Stimulated activated naive B cell treated with anti-CD40 and anti-IgM and Interleukin-4, amounts not matched to agents 10 μg/mL and 1 μg/mL and 100 μg/mL, for 72 hours (primary cell): ENCODE measurements at regions not wholly inside any gene's neighbourhood (a gene's known extent, or its start where the extent isn't known, plus 50 kb on each side); places are given as distances from the start of the nearest gene placed in this dataset.
A peak's percentile ranks its signal among the peaks of the same experiment; 100 is the strongest.
"Not testable (repeated sequence)": the region's sequence is repeated elsewhere in the genome, so short reads cannot be mapped to it uniquely, and the experiment has no call there.

Experiments
- ATAC-seq, 2 donors: fragments of 150-1000 bp; cut with Tn5 transposase; replicated peaks; 2 replicates each; pipeline ENCODE4 v1.10.0; 2021; ENCODE audit warnings: moderate library complexity in 1 of 2
- DNase-seq: peaks from one replicate; pipeline ENCODE4 v3.0.0; 2021
- H3K27ac Mint-ChIP-seq: one replicate; pipeline ENCODE4 v1.8.0; 2022; ENCODE audit warnings: mild to moderate bottlenecking, mixed read lengths
- H3K27me3 Mint-ChIP-seq, 2 donors: one replicate each; pipeline ENCODE4 v1.8.0; 2022; ENCODE audit warnings: mixed read lengths in 2 of 2
- H3K36me3 Mint-ChIP-seq, 2 donors: one replicate each; pipeline ENCODE4 v1.8.0; 2022; ENCODE audit warnings: mixed read lengths in 2 of 2, mild to moderate bottlenecking in 1 of 2
- H3K4me1 Mint-ChIP-seq, 2 donors: one replicate each; pipeline ENCODE4 v1.8.0; 2022; ENCODE audit warnings: mixed read lengths in 2 of 2, mild to moderate bottlenecking in 1 of 2
- H3K4me3 Mint-ChIP-seq, 2 donors: one replicate each; pipeline ENCODE4 v1.8.0; 2022; ENCODE audit warnings: mild to moderate bottlenecking in 2 of 2, mixed read lengths in 2 of 2, moderate library complexity in 1 of 2
- H3K9me3 Mint-ChIP-seq, 2 donors: one replicate each; pipeline ENCODE4 v1.8.0; 2022; ENCODE audit warnings: mixed read lengths in 2 of 2, mild to moderate bottlenecking in 1 of 2

GRCh38 chr5:90264689-90265544 lies 144.6 kb downstream of the CETN3 start:
- peak overlapping the region in 1 of 2 donors; percentile 46 for H3K4me3 Mint-ChIP-seq
- no peaks in the 10 kb centered on the region for H3K9me3 Mint-ChIP-seq
- peak; percentile 74 to 78 for ATAC-seq
- no peak overlapping the region for H3K27ac Mint-ChIP-seq
- DNase-seq, result peak; percentile 40
- no peaks in the 10 kb centered on the region for H3K36me3 Mint-ChIP-seq
- peaks cover 2 to 8% of the 10 kb centered on the region in 2 donors for H3K4me1 Mint-ChIP-seq
- no peaks in the 10 kb centered on the region for H3K27me3 Mint-ChIP-seq

- Mint-ChIP-seq H3K9me3 (no peaks in the 10 kb centered on the region), H3K4me1 (peaks cover 2 to 8% of the 10 kb centered on the region in 2 donors), H3K36me3 (no peaks in the 10 kb centered on the region), H3K27me3 (no peaks in the 10 kb centered on the region), H3K4me3 (no peak overlapping the region), H3K27ac (peak overlapping the region; percentile 47)
- no peak for ATAC-seq
- DNase-seq, result no peak
These were observed 146.3 kb downstream of the CETN3 start for GRCh38 chr5:90263102-90263820.

- H3K4me1 Mint-ChIP-seq, result no peaks in the 10 kb centered on the region
- no peak overlapping the region for H3K4me3 Mint-ChIP-seq
- H3K9me3 Mint-ChIP-seq, result no peaks in the 10 kb centered on the region
- H3K27me3 Mint-ChIP-seq, result peaks cover 0 to 3% of the 10 kb centered on the region in 2 donors
- no peak for DNase-seq
- no peaks in the 10 kb centered on the region for H3K36me3 Mint-ChIP-seq
- no peak overlapping the region for H3K27ac Mint-ChIP-seq
- ATAC-seq, result no peak
These were observed 158.1 kb downstream of the CETN3 start for GRCh38 chr5:90251447-90251846.

- DNase-seq, result no peak
- Mint-ChIP-seq H3K4me1 (no peaks in the 10 kb centered on the region), H3K4me3 (no peak overlapping the region), H3K9me3 (no peaks in the 10 kb centered on the region), H3K27ac (no peak overlapping the region), H3K36me3 (no peaks in the 10 kb centered on the region), H3K27me3 (peaks cover 0 to 3% of the 10 kb centered on the region in 2 donors)
- ATAC-seq, result no peak
These were observed 160.9 kb downstream of the CETN3 start for GRCh38 chr5:90248640-90249039.

GRCh38 chr5:90243848-90244247 lies 165.7 kb downstream of the CETN3 start:
- not testable (repeated sequence) for H3K27ac Mint-ChIP-seq, ATAC-seq, H3K36me3 Mint-ChIP-seq, H3K4me1 Mint-ChIP-seq, DNase-seq, H3K4me3 Mint-ChIP-seq, H3K9me3 Mint-ChIP-seq
- H3K27me3 Mint-ChIP-seq, result peaks cover 15 to 31% of the 10 kb centered on the region in 2 donors

GRCh38 chr5:90233476-90233875 lies 176.1 kb downstream of the CETN3 start:
- ATAC-seq, result no peak
- no peaks in the 10 kb centered on the region for H3K4me1 Mint-ChIP-seq
- DNase-seq, result no peak
- no peak overlapping the region for H3K4me3 Mint-ChIP-seq
- no peaks in the 10 kb centered on the region for H3K9me3 Mint-ChIP-seq
- peaks cover 22 to 27% of the 10 kb centered on the region in 2 donors for H3K27me3 Mint-ChIP-seq
- no peak overlapping the region for H3K27ac Mint-ChIP-seq
- no peaks in the 10 kb centered on the region for H3K36me3 Mint-ChIP-seq

GRCh38 chr5:90231688-90232087 lies 177.9 kb downstream of the CETN3 start:
- Mint-ChIP-seq H3K9me3 (no peaks in the 10 kb centered on the region), H3K4me1 (peaks cover 0 to 9% of the 10 kb centered on the region in 2 donors), H3K36me3 (no peaks in the 10 kb centered on the region), H3K27me3 (peaks cover 17 to 20% of the 10 kb centered on the region in 2 donors), H3K27ac (no peak overlapping the region), H3K4me3 (no peak overlapping the region)
- DNase-seq (no peak), ATAC-seq (no peak)

- peaks cover 9 to 29% of the 10 kb centered on the region in 2 donors for H3K27me3 Mint-ChIP-seq
- no peak overlapping the region for H3K27ac Mint-ChIP-seq
- H3K4me1 Mint-ChIP-seq, result peaks cover 3 to 21% of the 10 kb centered on the region in 2 donors
- ATAC-seq (no peak), DNase-seq (no peak)
- no peaks in the 10 kb centered on the region for H3K36me3 Mint-ChIP-seq
- no peaks in the 10 kb centered on the region for H3K9me3 Mint-ChIP-seq
- no peak overlapping the region for H3K4me3 Mint-ChIP-seq
These were observed 181.9 kb downstream of the CETN3 start for GRCh38 chr5:90227683-90228082.

GRCh38 chr5:90226433-90227099 lies 183.0 kb downstream of the CETN3 start:
- Mint-ChIP-seq H3K36me3 (no peaks in the 10 kb centered on the region), H3K27ac (no peak overlapping the region), H3K4me1 (peaks cover 3 to 21% of the 10 kb centered on the region in 2 donors), H3K9me3 (no peaks in the 10 kb centered on the region), H3K27me3 (peaks cover 8 to 22% of the 10 kb centered on the region in 2 donors), H3K4me3 (no peak overlapping the region)
- DNase-seq (no peak), ATAC-seq (peak in 1 of 2 donors; percentile 44)

GRCh38 chr5:90224342-90224741 lies 185.2 kb downstream of the CETN3 start:
- H3K9me3 Mint-ChIP-seq, result no peaks in the 10 kb centered on the region
- no peak for ATAC-seq
- no peak overlapping the region for H3K27ac Mint-ChIP-seq
- H3K4me3 Mint-ChIP-seq, result no peak overlapping the region
- H3K36me3 Mint-ChIP-seq, result no peaks in the 10 kb centered on the region
- peaks cover 8 to 27% of the 10 kb centered on the region in 2 donors for H3K4me1 Mint-ChIP-seq
- DNase-seq, result no peak
- peaks cover 6 to 22% of the 10 kb centered on the region in 2 donors for H3K27me3 Mint-ChIP-seq

- H3K36me3 Mint-ChIP-seq, result peaks cover 0 to 2% of the 10 kb centered on the region in 2 donors
These were observed 185.8 kb downstream of the CETN3 start for GRCh38 chr5:90223756-90224155.

GRCh38 chr5:90221951-90222350 lies 187.6 kb downstream of the CETN3 start:
- Mint-ChIP-seq H3K9me3 (peaks cover 0 to 2% of the 10 kb centered on the region in 2 donors), H3K27me3 (peaks cover 11 to 17% of the 10 kb centered on the region in 2 donors), H3K4me3 (no peak overlapping the region), H3K4me1 (peaks cover 8 to 18% of the 10 kb centered on the region in 2 donors), H3K27ac (no peak overlapping the region), H3K36me3 (peaks cover 0 to 2% of the 10 kb centered on the region in 2 donors)
- no peak for ATAC-seq
- DNase-seq, result no peak

More at GRCh38 chr5:90223756-90224155, 185.8 kb downstream of the CETN3 start:
- peaks cover 8 to 27% of the 10 kb centered on the region in 2 donors for H3K4me1 Mint-ChIP-seq
- H3K27me3 Mint-ChIP-seq, result peaks cover 9 to 22% of the 10 kb centered on the region in 2 donors
- ATAC-seq (no peak), DNase-seq (no peak)
- H3K27ac Mint-ChIP-seq, result no peak overlapping the region
- H3K4me3 Mint-ChIP-seq, result no peak overlapping the region
- peaks cover 0 to 2% of the 10 kb centered on the region in 2 donors for H3K9me3 Mint-ChIP-seq

- no peak overlapping the region for H3K4me3 Mint-ChIP-seq
- DNase-seq (no peak), ATAC-seq (no peak)
- H3K36me3 Mint-ChIP-seq, result peaks cover 0 to 2% of the 10 kb centered on the region in 2 donors
- H3K27ac Mint-ChIP-seq, result no peak overlapping the region
- peaks cover 8 to 13% of the 10 kb centered on the region in 2 donors for H3K4me1 Mint-ChIP-seq
- peaks cover 17 to 22% of the 10 kb centered on the region in 2 donors for H3K27me3 Mint-ChIP-seq
- peaks cover 0 to 4% of the 10 kb centered on the region in 2 donors for H3K9me3 Mint-ChIP-seq
These were observed 189.0 kb downstream of the CETN3 start for GRCh38 chr5:90220554-90220953.

- Mint-ChIP-seq H3K27ac (no peak overlapping the region), H3K9me3 (peaks cover 0 to 4% of the 10 kb centered on the region in 2 donors), H3K36me3 (peaks cover 0 to 2% of the 10 kb centered on the region in 2 donors), H3K27me3 (peaks cover 5 to 11% of the 10 kb centered on the region in 2 donors), H3K4me3 (no peak overlapping the region), H3K4me1 (peaks cover under 1% of the 10 kb centered on the region in 2 donors)
- DNase-seq (no peak), ATAC-seq (no peak)
These were observed 194.6 kb downstream of the CETN3 start for GRCh38 chr5:90214991-90215390.
